SK-N-MC (cell line): ENCODE measurements at regions not wholly inside any gene's neighbourhood (a gene's known extent, or its start where the extent isn't known, plus 50 kb on each side); places are given as distances from the start of the nearest gene placed in this dataset.

Source experiments
- FOXP2 ChIP-seq: optimal IDR thresholded peaks from 2 replicates; pipeline ENCODE3; 2011; ENCODE audit warnings: mild to moderate bottlenecking, moderate library complexity; ENCODE audit not compliant: insufficient read depth; ENCODE audit errors: extremely low read length, control extremely low read depth
- POLR2AphosphoS5 ChIP-seq: IDR thresholded peaks from 2 replicates; pipeline ENCODE4 v1.6.1; 2012; ENCODE audit warnings: mild to moderate bottlenecking, low read depth, low read length, borderline replicate concordance

DNA sequence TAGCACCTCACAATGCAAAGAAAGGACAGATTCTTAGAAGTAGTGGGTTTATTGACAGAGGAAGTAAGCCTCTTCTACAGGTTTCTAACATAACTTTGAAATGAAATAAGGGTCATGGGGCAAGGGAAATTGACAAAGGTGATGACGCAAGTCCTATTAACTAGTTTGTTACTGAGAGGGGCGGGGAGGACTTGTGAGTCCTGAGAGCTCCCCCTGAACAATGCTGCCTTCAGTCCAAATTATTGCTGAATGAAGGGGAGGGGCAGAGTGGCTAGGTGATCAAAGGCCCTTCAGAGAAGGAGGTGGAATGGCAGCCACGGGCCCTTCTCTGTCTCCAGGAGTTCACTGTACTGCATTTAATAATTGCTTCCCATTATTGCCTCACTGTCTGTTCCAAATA is 390.0 kb downstream of the MEIS1 start:
- TF ChIP-seq POLR2AphosphoS5 (no peak), FOXP2 (no peak)
